HG02885 (cell line): ENCODE measurements at regions not wholly inside any gene's neighbourhood (a gene's known extent, or its start where the extent isn't known, plus 50 kb on each side); places are given as distances from the start of the nearest gene placed in this dataset.

Experiments
- ATAC-seq: cut with Tn5 transposase; IDR thresholded peaks from one replicate; pipeline ENCODE4 v1.9.1; 2021; ENCODE audit warnings: mild to moderate bottlenecking; ENCODE audit not compliant: unreplicated experiment, poor library complexity

DNA sequence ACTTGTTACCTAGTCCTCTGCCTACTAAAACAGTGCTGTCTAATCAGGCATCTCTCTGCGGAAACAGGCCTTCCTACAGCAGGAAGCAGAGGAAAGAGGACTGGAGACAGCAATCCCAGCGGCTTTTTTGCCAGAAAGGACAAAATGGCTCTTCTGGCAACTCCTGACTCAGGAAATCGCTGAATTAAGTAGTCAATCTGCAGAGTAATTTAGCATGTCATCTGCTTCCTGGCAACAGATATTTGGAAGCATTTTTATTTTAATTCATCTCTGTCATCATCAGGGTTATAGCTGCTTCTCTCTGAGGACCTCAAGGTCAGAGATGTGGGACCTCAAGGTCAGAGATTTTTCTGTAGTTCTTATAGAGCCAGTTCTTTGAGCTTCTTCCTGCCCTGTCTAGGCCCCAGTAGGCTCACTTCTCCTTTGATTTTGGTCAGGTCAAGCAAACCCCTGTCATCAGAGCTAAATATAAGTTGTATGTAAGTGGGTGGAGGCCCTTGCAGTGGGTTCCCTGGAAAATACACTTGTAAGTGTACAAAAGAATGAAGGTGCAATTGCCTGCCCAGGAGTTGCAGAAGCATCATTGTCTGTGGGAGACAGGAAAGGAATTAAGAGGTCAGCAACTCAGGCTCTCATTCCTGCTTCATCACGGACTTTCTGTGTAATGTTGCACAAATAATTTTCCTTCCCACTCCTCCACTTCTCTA, 229.4 kb downstream of the ALDH8A1 start:
- no peak for ATAC-seq

GRCh38 chr6:134719911-134720310, 230.0 kb downstream of the ALDH8A1 start:
- no peak for ATAC-seq

- no peak for ATAC-seq
Measured at GRCh38 chr6:134719286-134719685, 230.6 kb downstream of the ALDH8A1 start.

- ATAC-seq = no peak
Measured at GRCh38 chr6:134714679-134715078, 235.2 kb downstream of the ALDH8A1 start.

GRCh38 chr6:134714113-134714512, 235.8 kb downstream of the ALDH8A1 start:
- no peak for ATAC-seq

- ATAC-seq = no peak
Measured at GRCh38 chr6:134712311-134712710, 237.6 kb downstream of the ALDH8A1 start.

GRCh38 chr6:134708079-134708478, 241.8 kb downstream of the ALDH8A1 start:
- no peak for ATAC-seq

GRCh38 chr6:134707342-134708031, 242.4 kb downstream of the ALDH8A1 start:
- ATAC-seq = no peak

DNA sequence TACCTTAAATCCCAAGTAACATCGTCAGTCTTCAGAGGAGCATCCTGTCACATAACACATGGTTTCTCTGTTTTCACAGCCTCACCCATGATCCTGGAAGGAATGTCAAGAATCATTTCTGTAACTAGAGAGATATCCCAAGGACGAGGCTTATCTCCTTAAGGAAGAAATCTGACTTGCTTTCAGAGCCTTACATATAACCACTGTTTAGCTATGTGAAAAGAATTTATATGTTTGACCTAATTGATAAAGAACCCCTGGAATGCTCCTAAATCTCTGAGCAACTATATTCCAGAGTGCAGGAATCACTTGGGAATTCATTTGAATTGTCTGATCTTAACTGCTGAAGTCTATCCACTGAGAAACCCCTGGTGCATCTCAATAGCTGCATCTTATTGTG, 243.1 kb downstream of the ALDH8A1 start:
- no peak for ATAC-seq

DNA sequence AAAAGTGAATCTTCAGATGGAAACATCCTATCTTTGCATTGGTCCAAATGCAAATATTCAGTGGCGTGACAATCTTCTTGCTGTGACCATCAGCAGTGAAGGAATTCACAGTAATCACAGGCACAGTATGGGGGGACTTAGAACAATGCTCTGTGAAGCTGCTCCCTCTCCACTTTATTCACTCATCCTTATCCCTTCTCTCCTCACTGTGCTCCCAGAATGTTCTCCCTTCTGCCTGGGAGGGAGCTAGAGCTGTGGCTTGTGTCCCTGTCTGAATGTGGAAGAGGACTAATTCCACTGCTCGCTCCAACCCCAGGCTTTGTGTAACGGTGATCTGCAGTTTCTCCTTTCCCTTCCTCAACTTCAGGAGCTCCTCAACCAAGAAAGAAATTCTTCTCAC, 243.7 kb downstream of the ALDH8A1 start:
- ATAC-seq = no peak

- no peak for ATAC-seq
Measured at GRCh38 chr6:134703206-134703605, 246.7 kb downstream of the ALDH8A1 start.

- no peak for ATAC-seq
Measured at GRCh38 chr6:134702279-134702678, 247.6 kb downstream of the ALDH8A1 start.

- no peak for ATAC-seq
Measured at GRCh38 chr6:134701301-134701700, 248.6 kb downstream of the ALDH8A1 start.

DNA sequence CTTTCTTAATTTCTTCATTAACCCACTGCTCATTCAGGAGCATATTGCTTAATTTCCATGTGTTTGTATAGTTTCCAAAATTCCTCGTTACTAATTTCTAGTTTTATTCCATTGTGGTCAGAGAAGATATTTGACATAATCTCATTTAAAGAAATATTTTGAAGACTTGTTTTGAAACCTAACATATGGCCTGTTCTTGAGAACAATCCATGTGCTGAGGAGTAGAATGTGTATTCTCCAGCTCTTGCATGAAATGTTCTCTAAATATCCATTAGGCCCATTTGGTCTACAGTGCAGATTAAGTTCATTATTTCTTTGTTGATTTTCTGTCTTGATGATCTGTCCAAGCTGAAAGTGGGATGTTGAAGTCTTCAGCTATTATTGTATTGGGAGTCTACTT, 251.7 kb downstream of the ALDH8A1 start:
- ATAC-seq = no peak

- ATAC-seq = no peak
Measured at GRCh38 chr6:134692008-134692407, 257.9 kb downstream of the ALDH8A1 start.

DNA sequence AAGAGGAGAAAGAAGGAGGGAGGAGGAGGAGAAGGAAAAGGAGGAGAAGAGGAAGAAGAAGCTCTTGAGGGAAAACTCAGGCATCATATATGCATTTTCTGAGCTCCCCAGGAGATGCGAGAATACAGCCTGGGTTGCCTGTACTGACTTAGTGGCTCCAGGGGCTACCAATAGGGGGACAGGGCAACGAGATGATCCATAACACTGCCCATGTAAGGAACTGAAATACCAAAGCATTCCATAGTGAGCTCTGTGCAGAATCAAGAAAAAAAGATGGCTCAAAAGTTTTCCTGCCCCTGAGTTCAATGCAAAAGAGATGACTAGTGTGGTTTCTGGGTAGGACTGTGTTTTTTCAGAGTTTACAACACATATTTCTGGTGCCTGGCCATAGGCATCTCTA, 258.7 kb downstream of the ALDH8A1 start:
- no peak for ATAC-seq

DNA sequence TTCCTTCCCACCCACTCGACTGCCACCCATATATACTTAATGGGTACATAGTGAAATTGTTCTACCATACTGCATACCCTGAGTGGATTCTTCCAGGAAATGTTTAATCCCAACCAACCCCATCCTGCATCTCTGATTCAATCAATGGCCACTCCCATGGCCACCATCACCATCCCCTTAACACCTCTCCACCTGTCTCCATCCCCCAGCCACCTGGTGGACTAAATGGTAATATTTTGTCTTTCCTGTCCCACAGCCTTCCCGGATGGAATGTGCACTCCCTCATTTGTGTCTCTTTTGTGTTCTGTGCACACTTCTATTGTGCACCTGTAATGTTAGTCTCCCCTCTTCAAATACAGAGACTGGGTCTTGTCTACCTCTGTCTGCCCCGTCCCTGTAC, 259.9 kb downstream of the ALDH8A1 start:
- ATAC-seq = no peak

- ATAC-seq = no peak
Measured at GRCh38 chr6:134689641-134690040, 260.3 kb downstream of the ALDH8A1 start.

GRCh38 chr6:134689177-134689576, 260.7 kb downstream of the ALDH8A1 start:
- ATAC-seq = no peak

DNA sequence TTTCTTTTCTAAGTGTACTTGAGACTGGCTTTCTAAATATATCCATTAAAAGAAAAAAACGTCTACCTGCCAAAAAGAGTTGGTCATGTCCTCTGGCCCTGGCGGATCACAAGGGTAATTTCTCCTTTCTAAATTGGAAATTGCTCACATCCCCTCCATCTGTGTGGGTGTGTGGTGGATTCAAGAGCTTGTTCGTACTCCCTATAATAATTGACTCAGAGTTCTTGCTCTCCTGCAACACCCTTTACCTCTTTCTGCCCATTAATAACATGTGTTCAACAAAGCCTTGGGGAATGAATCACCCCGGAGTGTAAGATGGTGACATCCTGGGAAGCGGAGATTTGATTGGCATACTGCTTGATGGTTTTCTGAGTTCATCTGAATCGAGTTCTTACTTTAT, 263.8 kb downstream of the ALDH8A1 start:
- no peak for ATAC-seq

- no peak for ATAC-seq
Measured at GRCh38 chr6:134684423-134684795, 265.5 kb downstream of the ALDH8A1 start.

- ATAC-seq = no peak
Measured at GRCh38 chr6:134683783-134684422, 266.0 kb downstream of the ALDH8A1 start.
